ENCODE measurements at regions not wholly inside any gene's neighbourhood (a gene's known extent, or its start where the extent isn't known, plus 50 kb on each side); places are given as distances from the start of the nearest gene placed in this dataset.
"Not testable (repeated sequence)": the region's sequence is repeated elsewhere in the genome, so short reads cannot be mapped to it uniquely, and the experiment has no call there.

DNA sequence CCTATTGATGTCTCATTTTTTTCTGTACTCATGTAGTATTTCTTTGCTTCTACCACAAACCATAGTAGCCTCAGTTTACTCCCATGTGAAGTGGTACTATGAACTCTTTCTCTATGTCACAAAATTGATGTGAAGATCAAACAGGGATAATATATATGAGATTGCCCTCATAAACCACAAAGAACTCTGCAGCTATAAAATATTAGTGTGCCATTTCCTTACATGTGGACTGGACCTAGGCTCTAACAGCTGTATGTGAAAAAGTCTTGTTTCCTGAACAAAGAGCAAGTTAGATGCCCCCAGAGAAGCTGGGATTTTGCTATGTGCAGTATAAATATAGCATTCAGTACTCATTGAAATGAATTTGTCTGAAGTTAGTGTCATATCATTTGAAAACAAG lies 412.6 kb upstream of the ADAMTSL1 start:
- no peaks in the 10 kb centered on the region for H3K9me3 ChIP-seq (ENCODE audit: insufficient read depth, low read length)
- no peak overlapping the region for H3K4me3 ChIP-seq (ENCODE audit: insufficient read depth, low read length, poor library complexity, severe bottlenecking)
- TF ChIP-seq EZH2phosphoT487 (conservative IDR thresholded peaks at IDR 0.05; ENCODE audit: low read length): no peak
- TF ChIP-seq, protein P1, sequence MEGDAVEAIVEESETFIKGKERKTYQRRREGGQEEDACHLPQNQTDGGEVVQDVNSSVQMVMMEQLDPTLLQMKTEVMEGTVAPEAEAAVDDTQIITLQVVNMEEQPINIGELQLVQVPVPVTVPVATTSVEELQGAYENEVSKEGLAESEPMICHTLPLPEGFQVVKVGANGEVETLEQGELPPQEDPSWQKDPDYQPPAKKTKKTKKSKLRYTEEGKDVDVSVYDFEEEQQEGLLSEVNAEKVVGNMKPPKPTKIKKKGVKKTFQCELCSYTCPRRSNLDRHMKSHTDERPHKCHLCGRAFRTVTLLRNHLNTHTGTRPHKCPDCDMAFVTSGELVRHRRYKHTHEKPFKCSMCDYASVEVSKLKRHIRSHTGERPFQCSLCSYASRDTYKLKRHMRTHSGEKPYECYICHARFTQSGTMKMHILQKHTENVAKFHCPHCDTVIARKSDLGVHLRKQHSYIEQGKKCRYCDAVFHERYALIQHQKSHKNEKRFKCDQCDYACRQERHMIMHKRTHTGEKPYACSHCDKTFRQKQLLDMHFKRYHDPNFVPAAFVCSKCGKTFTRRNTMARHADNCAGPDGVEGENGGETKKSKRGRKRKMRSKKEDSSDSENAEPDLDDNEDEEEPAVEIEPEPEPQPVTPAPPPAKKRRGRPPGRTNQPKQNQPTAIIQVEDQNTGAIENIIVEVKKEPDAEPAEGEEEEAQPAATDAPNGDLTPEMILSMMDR (IDR thresholded peaks at IDR 0.05; ENCODE audit: insufficient read depth, low read length, poor library complexity, severe bottlenecking): no peak
- no peak overlapping the region for H3K4me2 ChIP-seq (ENCODE audit: low read depth, low read length, poor library complexity, severe bottlenecking)
- H3K27me3 ChIP-seq (ENCODE audit: low read length): no peaks in the 10 kb centered on the region
- no peak overlapping the region for H3K27ac ChIP-seq (ENCODE audit: low read depth, low read length)
- H3F3A ChIP-seq (ENCODE audit: insufficient read depth): no peaks in the 10 kb centered on the region
- no peaks in the 10 kb centered on the region for H3K79me2 ChIP-seq (ENCODE audit: insufficient read depth, low read length)
- H3K9me2 ChIP-seq (replicated peaks; ENCODE audit: insufficient read depth, low read length): no peaks in the 10 kb centered on the region
- H4K20me1 ChIP-seq (ENCODE audit: low read depth, low read length): no peaks in the 10 kb centered on the region
- no peaks in the 10 kb centered on the region for H3K36me3 ChIP-seq (ENCODE audit: low read length)
- no peak overlapping the region for H2AFZ ChIP-seq (ENCODE audit: low read depth, low read length, severe bottlenecking)
- no peak overlapping the region for H3K9ac ChIP-seq (ENCODE audit: low read length)

DNA sequence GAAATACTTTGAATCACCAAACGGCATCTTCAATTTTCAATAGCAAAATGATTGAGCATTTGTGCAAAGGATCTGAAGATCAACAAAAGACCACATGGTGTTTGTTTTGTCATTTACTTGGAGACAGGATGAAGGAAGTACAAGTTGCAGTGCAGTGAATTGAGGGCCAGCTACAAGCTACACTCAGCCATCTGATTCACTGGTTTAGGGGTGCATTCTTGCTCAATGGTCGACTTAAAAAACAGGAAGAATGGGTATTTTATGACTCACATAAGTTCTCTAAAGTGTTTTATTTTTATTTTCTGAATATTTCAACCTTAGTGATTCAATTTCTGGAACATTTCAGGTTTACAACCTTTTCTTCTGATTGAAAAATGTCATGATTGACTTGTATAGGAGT lies 412.1 kb upstream of the ADAMTSL1 start:
- Histone ChIP-seq H3K9ac (ENCODE audit: low read length) (no peak overlapping the region), H3K79me2 (ENCODE audit: insufficient read depth, low read length) (no peaks in the 10 kb centered on the region), H3K27ac (ENCODE audit: low read depth, low read length) (no peak overlapping the region), H4K20me1 (ENCODE audit: low read depth, low read length) (no peaks in the 10 kb centered on the region), H3K27me3 (ENCODE audit: low read length) (no peaks in the 10 kb centered on the region), H2AFZ (ENCODE audit: low read depth, low read length, severe bottlenecking) (no peak overlapping the region), H3K36me3 (ENCODE audit: low read length) (no peaks in the 10 kb centered on the region), H3K9me2 (replicated peaks; ENCODE audit: insufficient read depth, low read length) (no peaks in the 10 kb centered on the region), H3F3A (ENCODE audit: insufficient read depth) (no peaks in the 10 kb centered on the region), H3K4me3 (ENCODE audit: insufficient read depth, low read length, poor library complexity, severe bottlenecking) (no peak overlapping the region), H3K9me3 (ENCODE audit: insufficient read depth, low read length) (no peaks in the 10 kb centered on the region), H3K4me2 (ENCODE audit: low read depth, low read length, poor library complexity, severe bottlenecking) (no peak overlapping the region)
- TF ChIP-seq, protein P1 (IDR thresholded peaks at IDR 0.05; ENCODE audit: insufficient read depth, low read length, poor library complexity, severe bottlenecking): no peak
- no peak for TF ChIP-seq EZH2phosphoT487 (conservative IDR thresholded peaks at IDR 0.05; ENCODE audit: low read length)

DNA sequence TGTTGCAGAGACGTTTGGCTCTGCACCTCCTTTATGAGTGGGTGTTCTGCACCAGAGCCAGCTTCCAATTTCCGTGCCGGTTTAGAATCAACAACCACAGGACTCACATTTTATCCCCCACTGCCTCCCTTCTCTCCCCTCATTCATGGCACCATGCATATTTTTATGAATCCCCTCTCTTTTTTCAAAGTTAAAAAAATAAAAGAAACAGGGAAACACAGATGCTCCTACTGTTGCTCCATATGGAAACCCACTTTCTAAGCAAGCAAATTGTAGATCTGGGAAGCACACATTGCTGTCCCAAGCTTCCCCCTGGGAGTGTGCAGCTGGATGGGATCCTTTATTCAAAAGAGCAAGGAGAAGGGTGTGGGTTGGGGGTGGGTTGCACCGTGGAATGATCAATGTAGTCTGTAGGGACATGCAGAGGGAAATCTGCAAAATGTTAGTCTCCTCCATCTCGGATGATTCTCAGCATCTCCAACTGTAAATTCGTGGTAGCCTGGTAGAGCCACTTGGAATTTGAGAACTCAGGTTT lies 410.0 kb upstream of the ADAMTSL1 start:
- Histone ChIP-seq H3K9ac (ENCODE audit: low read length) (no peak overlapping the region), H4K20me1 (ENCODE audit: low read depth, low read length) (no peaks in the 10 kb centered on the region), H3K4me2 (ENCODE audit: low read depth, low read length, poor library complexity, severe bottlenecking) (no peak overlapping the region), H3K9me2 (replicated peaks; ENCODE audit: insufficient read depth, low read length) (no peaks in the 10 kb centered on the region), H3K9me3 (ENCODE audit: insufficient read depth, low read length) (no peaks in the 10 kb centered on the region), H3K79me2 (ENCODE audit: insufficient read depth, low read length) (no peaks in the 10 kb centered on the region), H2AFZ (ENCODE audit: low read depth, low read length, severe bottlenecking) (no peak overlapping the region), H3F3A (ENCODE audit: insufficient read depth) (no peaks in the 10 kb centered on the region), H3K27ac (ENCODE audit: low read depth, low read length) (no peak overlapping the region), H3K36me3 (ENCODE audit: low read length) (no peaks in the 10 kb centered on the region), H3K4me3 (ENCODE audit: insufficient read depth, low read length, poor library complexity, severe bottlenecking) (no peak overlapping the region), H3K27me3 (ENCODE audit: low read length) (no peaks in the 10 kb centered on the region)
- TF ChIP-seq, protein P1 (IDR thresholded peaks at IDR 0.05; ENCODE audit: insufficient read depth, low read length, poor library complexity, severe bottlenecking): no peak
- TF ChIP-seq EZH2phosphoT487 (conservative IDR thresholded peaks at IDR 0.05; ENCODE audit: low read length): no peak

DNA sequence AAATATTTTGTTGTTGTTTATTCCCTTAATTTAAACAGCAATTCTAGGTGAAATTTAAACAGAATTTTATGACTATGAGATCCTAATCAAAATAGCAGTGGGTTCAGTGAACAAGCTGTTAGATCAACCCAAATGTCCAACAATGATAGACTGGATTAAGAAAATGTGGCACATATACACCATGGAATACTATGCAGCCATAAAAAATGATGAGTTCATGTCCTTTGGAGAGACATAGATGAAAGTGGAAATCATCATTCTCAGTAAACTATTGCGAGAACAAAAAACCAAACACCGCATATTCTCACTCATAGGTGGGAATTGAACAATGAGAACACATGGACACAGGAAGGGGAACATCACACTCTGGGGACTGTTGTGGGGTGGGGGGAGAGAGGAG lies 407.3 kb upstream of the ADAMTSL1 start:
- not testable (repeated sequence) for H3F3A ChIP-seq (ENCODE audit: insufficient read depth); H3K27ac ChIP-seq (ENCODE audit: low read depth, low read length); H4K20me1 ChIP-seq (ENCODE audit: low read depth, low read length); H2AFZ ChIP-seq (ENCODE audit: low read depth, low read length, severe bottlenecking); H3K4me3 ChIP-seq (ENCODE audit: insufficient read depth, low read length, poor library complexity, severe bottlenecking); H3K9ac ChIP-seq (ENCODE audit: low read length); H3K79me2 ChIP-seq (ENCODE audit: insufficient read depth, low read length); H3K4me2 ChIP-seq (ENCODE audit: low read depth, low read length, poor library complexity, severe bottlenecking); H3K9me2 ChIP-seq (replicated peaks; ENCODE audit: insufficient read depth, low read length); H3K27me3 ChIP-seq (ENCODE audit: low read length); H3K9me3 ChIP-seq (ENCODE audit: insufficient read depth, low read length); H3K36me3 ChIP-seq (ENCODE audit: low read length)

Data from SU-DHL-6 (cell line).